D721Med (cell line): ENCODE measurements at regions not wholly inside any gene's neighbourhood (a gene's known extent, or its start where the extent isn't known, plus 50 kb on each side); places are given as distances from the start of the nearest gene placed in this dataset.

Experiments used
- DNase-seq: peaks from one replicate; pipeline ENCODE4 v3.0.0; 2011; ENCODE audit warnings: low spot score; ENCODE audit not compliant: insufficient read length
- FAIRE-seq: peaks from 2 replicates; lab custom pipeline; 2011; peaks lifted over from hg19 to GRCh38; lab: Jason Lieb, UNC
- CTCF ChIP-seq: IDR thresholded peaks from 2 replicates; pipeline ENCODE4 v1.5.1; 2012; ENCODE audit warnings: mild to moderate bottlenecking, control low read depth; ENCODE audit not compliant: insufficient read depth; ENCODE audit errors: missing control alignments

GRCh38 chr16:64290461-64290860, 831.4 kb downstream of the CDH11 start:
- FAIRE-seq (no peak), DNase-seq (no peak)
- TF ChIP-seq CTCF, result no peak

- FAIRE-seq, result no peak
- DNase-seq, result no peak
- no peak for TF ChIP-seq CTCF
Measured at GRCh38 chr16:64287655-64288528, 834.0 kb downstream of the CDH11 start.

GRCh38 chr16:64282181-64282580, 839.7 kb downstream of the CDH11 start:
- DNase-seq (no peak), FAIRE-seq (no peak)
- TF ChIP-seq CTCF, result no peak

- FAIRE-seq (no peak), DNase-seq (no peak)
- TF ChIP-seq CTCF, result no peak
Measured at GRCh38 chr16:64280317-64280716, 841.5 kb downstream of the CDH11 start.

GRCh38 chr16:64278196-64278595, 843.7 kb downstream of the CDH11 start:
- TF ChIP-seq CTCF, result no peak
- no peak for DNase-seq
- no peak for FAIRE-seq

- FAIRE-seq, result no peak
- no peak for TF ChIP-seq CTCF
- no peak for DNase-seq
Measured at GRCh38 chr16:64276646-64277045, 845.2 kb downstream of the CDH11 start.

- no peak for TF ChIP-seq CTCF
- no peak for DNase-seq
- FAIRE-seq, result no peak
Measured at GRCh38 chr16:64272028-64272427, 849.8 kb downstream of the CDH11 start.
